Fibroblast of lung (primary cell): ENCODE measurements at regions not wholly inside any gene's neighbourhood (a gene's known extent, or its start where the extent isn't known, plus 50 kb on each side); places are given as distances from the start of the nearest gene placed in this dataset.
A peak's percentile ranks its signal among the peaks of the same experiment; 100 is the strongest.

Experiments used
- DNase-seq, 2 donors: peaks; one replicate each; pipeline versions ENCODE4 v3.0.0 to v3.0.0-alpha.2; 2010; ENCODE audit warnings: low read depth in 2 of 2
- H2AFZ ChIP-seq: 2 replicates; pipeline ENCODE4 v1.5.1; 2012; ENCODE audit warnings: low read length, control low read depth, inconsistent platforms
- H3K27ac ChIP-seq: 2 replicates; pipeline ENCODE4 v1.5.1; 2011; ENCODE audit warnings: low read length, control low read depth; ENCODE audit not compliant: insufficient read depth
- H3K27me3 ChIP-seq: 2 replicates; pipeline ENCODE4 v1.5.1; 2011; ENCODE audit warnings: mild to moderate bottlenecking, low read length; ENCODE audit not compliant: control insufficient read depth, insufficient read depth
- H3K36me3 ChIP-seq: 2 replicates; pipeline ENCODE4 v1.5.1; 2011; ENCODE audit warnings: low read length; ENCODE audit not compliant: control insufficient read depth, insufficient read depth
- H3K4me1 ChIP-seq: 2 replicates; pipeline ENCODE4 v1.5.1; 2011; ENCODE audit warnings: low read length; ENCODE audit not compliant: control insufficient read depth, insufficient read depth; ENCODE audit errors: extremely low read depth
- H3K4me2 ChIP-seq: 2 replicates; pipeline ENCODE4 v1.5.1; 2011; ENCODE audit warnings: low read length, control low read depth; ENCODE audit not compliant: insufficient read depth; ENCODE audit errors: extremely low read depth
- H3K4me3 ChIP-seq, 4 experiments: fragments of 200-600 bp in 1 of 4; sonication (generic) in 1 of 4; replicated peaks in 1 of 4; 2 replicates each; pipeline ENCODE4 v1.5.1; 2011 to 2016; ENCODE audit warnings: low read length in 4 of 4, low read depth in 3 of 4, mild to moderate bottlenecking in 3 of 4, control low read depth in 2 of 4, inconsistent platforms in 1 of 4, mixed read lengths in 1 of 4; ENCODE audit not compliant: insufficient read depth in 1 of 4; ENCODE audit errors: control extremely low read depth in 1 of 4
- H3K79me2 ChIP-seq: 2 replicates; pipeline ENCODE4 v1.5.1; 2012; ENCODE audit warnings: mild to moderate bottlenecking, low read length, inconsistent platforms; ENCODE audit not compliant: control insufficient read depth, insufficient read depth
- H3K9ac ChIP-seq: 2 replicates; pipeline ENCODE4 v1.5.1; 2011; ENCODE audit warnings: mild to moderate bottlenecking, low read length, control low read depth; ENCODE audit not compliant: insufficient read depth
- H3K9me3 ChIP-seq: 2 replicates; pipeline ENCODE4 v1.5.1; 2012; ENCODE audit warnings: low read depth, low read length; ENCODE audit not compliant: control insufficient read depth, insufficient read depth
- H4K20me1 ChIP-seq: 2 replicates; pipeline ENCODE4 v1.5.1; 2011; ENCODE audit warnings: low read length; ENCODE audit not compliant: control insufficient read depth, insufficient read depth; ENCODE audit errors: extremely low read depth
- EZH2 ChIP-seq: IDR thresholded peaks from 2 replicates; pipeline ENCODE4 v1.5.1; 2012; ENCODE audit warnings: low read length, control low read depth, mild to moderate bottlenecking; ENCODE audit errors: missing control alignments
- TF ChIP-seq, protein P1 (sequence below), 2 donors: IDR thresholded peaks in 1 of 2; conservative IDR thresholded peaks in 1 of 2; 1 replicate in 1 of 2; 2 replicates in 1 of 2; pipeline ENCODE4 v1.5.1; 2011 to 2012; ENCODE audit warnings: low read length in 2 of 2, control low read depth in 1 of 2, inconsistent platforms in 1 of 2, low read depth in 1 of 2, mild to moderate bottlenecking in 1 of 2

- H3K4me1 ChIP-seq: no peaks in the 10 kb centered on the region
- H2AFZ ChIP-seq: no peak overlapping the region
- TF ChIP-seq EZH2: no peak
- TF ChIP-seq, protein P1, sequence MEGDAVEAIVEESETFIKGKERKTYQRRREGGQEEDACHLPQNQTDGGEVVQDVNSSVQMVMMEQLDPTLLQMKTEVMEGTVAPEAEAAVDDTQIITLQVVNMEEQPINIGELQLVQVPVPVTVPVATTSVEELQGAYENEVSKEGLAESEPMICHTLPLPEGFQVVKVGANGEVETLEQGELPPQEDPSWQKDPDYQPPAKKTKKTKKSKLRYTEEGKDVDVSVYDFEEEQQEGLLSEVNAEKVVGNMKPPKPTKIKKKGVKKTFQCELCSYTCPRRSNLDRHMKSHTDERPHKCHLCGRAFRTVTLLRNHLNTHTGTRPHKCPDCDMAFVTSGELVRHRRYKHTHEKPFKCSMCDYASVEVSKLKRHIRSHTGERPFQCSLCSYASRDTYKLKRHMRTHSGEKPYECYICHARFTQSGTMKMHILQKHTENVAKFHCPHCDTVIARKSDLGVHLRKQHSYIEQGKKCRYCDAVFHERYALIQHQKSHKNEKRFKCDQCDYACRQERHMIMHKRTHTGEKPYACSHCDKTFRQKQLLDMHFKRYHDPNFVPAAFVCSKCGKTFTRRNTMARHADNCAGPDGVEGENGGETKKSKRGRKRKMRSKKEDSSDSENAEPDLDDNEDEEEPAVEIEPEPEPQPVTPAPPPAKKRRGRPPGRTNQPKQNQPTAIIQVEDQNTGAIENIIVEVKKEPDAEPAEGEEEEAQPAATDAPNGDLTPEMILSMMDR (conservative IDR thresholded peaks at IDR 0.05 in 1 of 2, IDR thresholded peaks at IDR 0.05 in 1 of 2; ENCODE audit: low read depth in 1 of 2, low read length in 2 of 2): no peak
- H3K4me2 ChIP-seq: no peak overlapping the region
- peak in 1 of 2 donors; percentile 80 for DNase-seq
- no peak overlapping the region for H3K27ac ChIP-seq
- no peak overlapping the region for H3K4me3 ChIP-seq
- H3K36me3 ChIP-seq: no peaks in the 10 kb centered on the region
- no peaks in the 10 kb centered on the region for H3K9me3 ChIP-seq
- H3K79me2 ChIP-seq: no peaks in the 10 kb centered on the region
- no peak overlapping the region for H3K9ac ChIP-seq
- H4K20me1 ChIP-seq: no peaks in the 10 kb centered on the region
- H3K27me3 ChIP-seq: no peaks in the 10 kb centered on the region
Measured at GRCh38 chr5:175353926-175354325, 90.1 kb downstream of the DRD1 start.

DNA sequence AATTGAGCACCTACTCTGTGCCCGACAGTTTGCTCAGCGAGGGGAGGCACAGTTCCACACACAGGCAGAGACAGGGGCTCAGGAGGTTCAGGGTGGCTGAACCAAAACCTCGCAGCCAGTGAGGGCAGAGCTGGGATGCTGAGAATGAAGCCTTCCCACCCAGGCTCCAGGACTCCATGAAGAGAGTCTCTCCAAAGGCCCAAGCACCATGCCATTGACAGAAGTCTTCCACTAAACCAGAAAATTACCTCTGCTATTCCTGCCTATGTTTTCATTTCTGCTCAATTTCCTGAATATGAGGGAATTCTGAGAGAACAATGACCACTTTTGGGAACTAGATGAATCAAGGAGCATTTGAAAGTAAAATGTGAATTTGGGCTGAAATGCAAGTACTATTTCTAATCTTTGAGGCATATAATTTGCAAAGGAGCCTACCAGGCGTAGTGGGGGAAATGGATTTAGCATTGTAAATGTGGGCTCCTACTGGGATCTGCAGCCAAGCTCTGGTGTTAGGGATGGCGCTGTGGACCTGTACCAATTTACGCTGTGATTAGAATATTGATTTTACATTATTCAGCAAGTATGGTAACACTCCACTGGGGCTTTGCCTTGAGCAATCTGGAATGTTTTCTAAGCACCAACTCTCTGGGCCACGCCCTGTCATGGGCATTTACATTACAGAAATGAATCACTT lies 91.9 kb downstream of the DRD1 start:
- Histone ChIP-seq H2AFZ (no peak overlapping the region), H3K36me3 (no peaks in the 10 kb centered on the region), H3K27ac (no peak overlapping the region), H3K79me2 (no peaks in the 10 kb centered on the region), H3K4me1 (peaks cover 7% of the 10 kb centered on the region), H4K20me1 (no peaks in the 10 kb centered on the region), H3K4me2 (no peak overlapping the region), H3K27me3 (no peaks in the 10 kb centered on the region), H3K9me3 (no peaks in the 10 kb centered on the region), H3K4me3 (no peak overlapping the region), H3K9ac (no peak overlapping the region)
- no peak for TF ChIP-seq EZH2
- TF ChIP-seq, protein P1 (conservative IDR thresholded peaks at IDR 0.05 in 1 of 2, IDR thresholded peaks at IDR 0.05 in 1 of 2; ENCODE audit: low read depth in 1 of 2, low read length in 2 of 2): no peak
- DNase-seq: no peak

DNA sequence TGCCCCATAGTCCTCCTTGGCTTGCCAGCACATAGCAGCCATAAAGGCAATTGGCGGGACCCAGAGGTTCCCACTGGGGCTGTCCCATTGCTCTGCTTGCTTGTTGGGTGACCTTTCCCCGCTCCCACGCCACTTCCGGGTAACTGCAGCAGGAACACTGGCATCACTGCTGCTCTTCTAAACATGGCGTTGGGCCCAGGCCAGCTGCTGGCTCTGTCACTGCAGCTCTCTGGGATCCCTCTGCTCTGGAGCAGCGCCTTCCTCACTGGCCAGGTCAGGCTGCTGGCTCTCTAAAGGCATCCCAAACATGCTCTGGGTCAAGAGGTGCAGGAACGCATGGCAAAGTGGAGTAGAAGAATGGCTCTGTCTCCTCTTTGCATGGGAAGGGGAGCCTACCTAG lies 92.9 kb downstream of the DRD1 start:
- Histone ChIP-seq H3K36me3 (no peaks in the 10 kb centered on the region), H2AFZ (no peak overlapping the region), H3K9ac (no peak overlapping the region), H3K4me2 (no peak overlapping the region), H3K79me2 (no peaks in the 10 kb centered on the region), H3K4me1 (peaks cover 7% of the 10 kb centered on the region), H3K27me3 (no peaks in the 10 kb centered on the region), H4K20me1 (no peaks in the 10 kb centered on the region), H3K27ac (no peak overlapping the region), H3K9me3 (no peaks in the 10 kb centered on the region), H3K4me3 (no peak overlapping the region)
- TF ChIP-seq, protein P1 (conservative IDR thresholded peaks at IDR 0.05 in 1 of 2, IDR thresholded peaks at IDR 0.05 in 1 of 2; ENCODE audit: low read depth in 1 of 2, low read length in 2 of 2): no peak
- no peak for TF ChIP-seq EZH2
- DNase-seq: no peak
